BJ (cell line): ENCODE measurements at regions not wholly inside any gene's neighbourhood (a gene's known extent, or its start where the extent isn't known, plus 50 kb on each side); places are given as distances from the start of the nearest gene placed in this dataset.

Experiments used
- CTCF ChIA-PET: fragments of 350-600 bp; formaldehyde crosslinking; extraction: SDS; loops from one replicate; lab custom pipeline; 2021; ENCODE audit warnings: antibody characterized with exemption, inconsistent platforms; lab: Yijun Ruan, JAX
- POLR2A ChIA-PET: fragments of 300-600 bp; sonication (Branson Sonifier 250); formaldehyde crosslinking; extraction: SDS; loops from one replicate; lab custom pipeline; 2021; ENCODE audit warnings: antibody characterized with exemption; lab: Charles Lee
- DNase-seq: peaks from one replicate; pipeline ENCODE4 v3.0.0-alpha.2; 2011; ENCODE audit warnings: low read depth
- H3K27me3 ChIP-seq: 2 replicates; pipeline ENCODE4 v1.6.0; 2011; ENCODE audit warnings: low read length; ENCODE audit not compliant: control insufficient read depth, insufficient read depth
- H3K36me3 ChIP-seq: 2 replicates; pipeline ENCODE4 v1.5.1; 2011; ENCODE audit warnings: low read length; ENCODE audit not compliant: control insufficient read depth, insufficient read depth
- H3K4me3 ChIP-seq: 2 replicates; pipeline ENCODE4 v1.5.1; 2011; ENCODE audit warnings: low read depth, mild to moderate bottlenecking, control low read depth, low read length
- CTCF ChIP-seq: IDR thresholded peaks from 2 replicates; pipeline ENCODE4 v1.5.1; 2011; ENCODE audit warnings: low read depth, mild to moderate bottlenecking, control low read depth, inconsistent platforms, low read length, moderate library complexity; ENCODE audit not compliant: insufficient read depth

GRCh38 chr14:100981809-100982208 is 78.3 kb upstream of the RTL1 start:
- CTCF ChIA-PET = no interaction called here
- H3K36me3 ChIP-seq = peaks cover 1% of the 10 kb centered on the region
- DNase-seq = no peak
- H3K27me3 ChIP-seq = no peaks in the 10 kb centered on the region
- POLR2A ChIA-PET = no interaction called here
- TF ChIP-seq CTCF = no peak
- no peak overlapping the region for H3K4me3 ChIP-seq

GRCh38 chr14:100982353-100982752 is 78.8 kb upstream of the RTL1 start:
- CTCF ChIA-PET = no interaction called here
- peaks cover 1% of the 10 kb centered on the region for H3K36me3 ChIP-seq
- H3K4me3 ChIP-seq = no peak overlapping the region
- TF ChIP-seq CTCF = no peak
- H3K27me3 ChIP-seq = no peaks in the 10 kb centered on the region
- DNase-seq = no peak
- POLR2A ChIA-PET = no interaction called here

GRCh38 chr14:100982762-100983161 is 79.2 kb upstream of the RTL1 start:
- Histone ChIP-seq H3K36me3 (peaks cover 1% of the 10 kb centered on the region), H3K27me3 (no peaks in the 10 kb centered on the region), H3K4me3 (no peak overlapping the region)
- POLR2A ChIA-PET = no interaction called here
- CTCF ChIA-PET = no interaction called here
- no peak for DNase-seq
- no peak for TF ChIP-seq CTCF

- TF ChIP-seq CTCF = no peak
- no peak overlapping the region for H3K4me3 ChIP-seq
- peaks cover 1% of the 10 kb centered on the region for H3K36me3 ChIP-seq
- DNase-seq = no peak
- CTCF ChIA-PET = no interaction called here
- no peaks in the 10 kb centered on the region for H3K27me3 ChIP-seq
- POLR2A ChIA-PET = no interaction called here
Observed at GRCh38 chr14:100983710-100984109, 80.2 kb upstream of the RTL1 start.

GRCh38 chr14:100988011-100988410 is 84.5 kb upstream of the RTL1 start:
- H3K27me3 ChIP-seq = no peaks in the 10 kb centered on the region
- ChIA-PET CTCF (no interaction called here), POLR2A (no interaction called here)
- no peak for TF ChIP-seq CTCF
- DNase-seq = no peak
- peaks cover 1% of the 10 kb centered on the region for H3K36me3 ChIP-seq
- no peak overlapping the region for H3K4me3 ChIP-seq
